ENCODE measurements at regions not wholly inside any gene's neighbourhood (a gene's known extent, or its start where the extent isn't known, plus 50 kb on each side); places are given as distances from the start of the nearest gene placed in this dataset.

GRCh38 chr5:68352166-68352565 lies 136.6 kb downstream of the PIK3R1 start:
- no peak for DNase-seq
- no peaks in the 10 kb centered on the region for H3K27me3 Mint-ChIP-seq
- H3K9me3 Mint-ChIP-seq: peaks cover 7% of the 10 kb centered on the region
- CTCF ChIA-PET: no interaction called here
- H3K27ac Mint-ChIP-seq: no peak overlapping the region
- no peaks in the 10 kb centered on the region for H3K36me3 Mint-ChIP-seq (ENCODE audit: low read depth)
- POLR2A ChIA-PET: no interaction called here
- no peak overlapping the region for H3K4me3 Mint-ChIP-seq
- H3K4me1 Mint-ChIP-seq: peaks cover 5% of the 10 kb centered on the region

GRCh38 chr5:68353605-68354004 lies 138.0 kb downstream of the PIK3R1 start:
- Mint-ChIP-seq H3K4me1 (peaks cover 2% of the 10 kb centered on the region), H3K9me3 (no peaks in the 10 kb centered on the region), H3K27ac (no peak overlapping the region), H3K27me3 (no peaks in the 10 kb centered on the region), H3K4me3 (no peak overlapping the region), H3K36me3 (ENCODE audit: low read depth) (no peaks in the 10 kb centered on the region)
- CTCF ChIA-PET: no interaction called here
- POLR2A ChIA-PET: no interaction called here
- DNase-seq: no peak

DNA sequence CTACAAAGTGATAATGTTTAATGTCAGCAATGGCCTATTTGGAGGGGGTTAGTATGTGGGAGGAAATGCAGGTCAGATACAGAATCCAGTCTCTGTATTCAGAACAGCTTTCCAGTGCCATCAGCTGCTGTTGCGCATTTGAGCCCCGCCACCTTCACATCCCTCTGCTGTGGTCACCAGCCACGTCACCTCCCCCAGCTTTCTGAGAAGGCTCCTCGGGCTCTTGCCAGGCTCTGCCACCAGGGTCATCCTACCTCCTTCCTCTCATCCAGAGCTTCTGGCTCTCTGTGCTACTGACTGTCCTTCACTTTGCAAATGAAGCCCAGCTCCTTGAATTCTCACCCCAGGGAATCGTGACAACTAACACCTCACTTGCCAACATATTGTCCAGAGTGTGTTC lies 138.8 kb downstream of the PIK3R1 start:
- POLR2A ChIA-PET: no interaction called here
- CTCF ChIA-PET: no interaction called here

GRCh38 chr5:68356216-68356615 lies 140.7 kb downstream of the PIK3R1 start:
- DNase-seq: no peak
- Mint-ChIP-seq H3K36me3 (ENCODE audit: low read depth) (no peaks in the 10 kb centered on the region), H3K4me1 (peaks cover 2% of the 10 kb centered on the region), H3K4me3 (no peak overlapping the region), H3K27me3 (no peaks in the 10 kb centered on the region), H3K9me3 (no peaks in the 10 kb centered on the region), H3K27ac (no peak overlapping the region)
- CTCF ChIA-PET: no interaction called here
- POLR2A ChIA-PET: no interaction called here

More for the DNA sequence above, 138.8 kb downstream of the PIK3R1 start:
- Mint-ChIP-seq H3K27me3 (no peaks in the 10 kb centered on the region), H3K9me3 (no peaks in the 10 kb centered on the region), H3K4me1 (peaks cover 2% of the 10 kb centered on the region), H3K27ac (peak overlapping the region; percentile 42), H3K4me3 (no peak overlapping the region), H3K36me3 (ENCODE audit: low read depth) (no peaks in the 10 kb centered on the region)
- no peak for DNase-seq

- Mint-ChIP-seq H3K27me3 (no peaks in the 10 kb centered on the region), H3K4me1 (peaks cover 2% of the 10 kb centered on the region), H3K4me3 (no peak overlapping the region), H3K36me3 (ENCODE audit: low read depth) (no peaks in the 10 kb centered on the region), H3K27ac (no peak overlapping the region), H3K9me3 (no peaks in the 10 kb centered on the region)
- no peak for DNase-seq
- CTCF ChIA-PET: no interaction called here
- POLR2A ChIA-PET: no interaction called here
Observed at GRCh38 chr5:68356623-68357022, 141.1 kb downstream of the PIK3R1 start.

- CTCF ChIA-PET: interaction anchor here (0.6 to 1.8 kb wide), 3 partner anchors 11 to 66 kb away, joined by 3 to 5 read pairs (median 3); no protein-coding TSS in a partner anchor
- H3K27ac Mint-ChIP-seq: no peak overlapping the region
- peaks cover 2% of the 10 kb centered on the region for H3K27me3 Mint-ChIP-seq
- POLR2A ChIA-PET: no interaction called here
- peaks cover 6% of the 10 kb centered on the region for H3K9me3 Mint-ChIP-seq
- no peaks in the 10 kb centered on the region for H3K4me1 Mint-ChIP-seq
- DNase-seq: no peak
- H3K36me3 Mint-ChIP-seq (ENCODE audit: low read depth): peaks cover 3% of the 10 kb centered on the region
- H3K4me3 Mint-ChIP-seq: no peak overlapping the region
Observed at GRCh38 chr5:68359699-68360098, 144.1 kb downstream of the PIK3R1 start.

- Mint-ChIP-seq H3K9me3 (peaks cover 6% of the 10 kb centered on the region), H3K4me3 (no peak overlapping the region), H3K27me3 (peaks cover 2% of the 10 kb centered on the region), H3K27ac (no peak overlapping the region), H3K36me3 (ENCODE audit: low read depth) (peaks cover 5% of the 10 kb centered on the region), H3K4me1 (peaks cover 5% of the 10 kb centered on the region)
- ChIA-PET CTCF (interaction anchor here (0.6 kb wide), 1 partner anchor 75 kb away, joined by 3 read pairs; no protein-coding TSS in a partner anchor), POLR2A (no interaction called here)
- DNase-seq: no peak
Observed at GRCh38 chr5:68362331-68362730, 146.8 kb downstream of the PIK3R1 start.

DNA sequence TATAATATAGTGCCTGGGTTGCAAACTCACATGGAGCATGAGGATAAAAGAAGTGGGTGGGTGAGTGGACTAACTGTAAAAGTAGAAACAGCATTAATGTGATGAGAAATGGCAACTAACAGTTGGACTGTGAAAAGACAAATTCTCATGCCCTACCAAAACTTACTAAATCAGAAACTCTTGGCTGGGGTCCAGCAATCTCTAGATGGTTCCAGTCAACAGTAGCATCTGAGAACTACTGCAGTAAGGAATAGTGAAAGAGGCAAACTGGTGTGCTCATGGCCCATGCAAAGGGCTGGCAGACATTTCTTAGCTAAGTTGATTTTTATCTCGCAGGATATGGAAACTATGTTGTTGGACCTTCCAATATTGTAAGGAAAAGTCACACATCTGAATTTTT lies 150.3 kb downstream of the PIK3R1 start:
- CTCF ChIA-PET: interaction anchor here (0.8 kb wide), 1 partner anchor 14 kb away, joined by 3 read pairs; no protein-coding TSS in a partner anchor
- Mint-ChIP-seq H3K9me3 (peaks cover 11% of the 10 kb centered on the region), H3K36me3 (ENCODE audit: low read depth) (peaks cover 14% of the 10 kb centered on the region), H3K4me1 (peaks cover 34% of the 10 kb centered on the region), H3K4me3 (no peak overlapping the region), H3K27me3 (peaks cover 2% of the 10 kb centered on the region), H3K27ac (no peak overlapping the region)
- POLR2A ChIA-PET: no interaction called here
- no peak for DNase-seq

DNA sequence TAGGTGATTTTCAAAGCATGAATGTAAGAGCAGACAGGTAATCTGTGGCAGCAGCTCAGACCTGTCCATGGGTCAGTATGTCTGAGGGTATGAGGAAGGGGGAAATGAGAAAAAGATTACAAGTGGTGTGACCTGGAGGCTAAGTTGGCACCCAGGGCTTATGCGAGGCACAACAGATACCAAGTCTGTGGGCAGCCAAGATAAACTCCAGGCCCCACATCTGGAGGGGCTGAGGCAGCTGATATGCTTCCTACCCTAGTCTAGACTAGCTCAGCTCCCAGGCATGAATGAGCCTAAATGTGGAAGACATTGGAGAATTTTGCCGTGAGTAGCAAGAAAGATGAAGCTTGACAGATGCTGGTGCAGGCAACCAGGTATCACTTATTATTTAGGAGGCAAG lies 151.7 kb downstream of the PIK3R1 start:
- no peak overlapping the region for H3K4me3 Mint-ChIP-seq
- ChIA-PET POLR2A (no interaction called here), CTCF (interaction anchor here (1.2 to 2.1 kb wide), 3 partner anchors 11 to 33 kb away, joined by 3 to 7 read pairs (median 7); no protein-coding TSS in a partner anchor)
- peaks cover 17% of the 10 kb centered on the region for H3K36me3 Mint-ChIP-seq (ENCODE audit: low read depth)
- H3K27ac Mint-ChIP-seq: no peak overlapping the region
- H3K9me3 Mint-ChIP-seq: peaks cover 18% of the 10 kb centered on the region
- DNase-seq: no peak
- peaks cover 43% of the 10 kb centered on the region for H3K4me1 Mint-ChIP-seq
- no peaks in the 10 kb centered on the region for H3K27me3 Mint-ChIP-seq

GRCh38 chr5:68367717-68368116 lies 152.2 kb downstream of the PIK3R1 start:
- H3K27ac Mint-ChIP-seq: peak overlapping the region; percentile 33
- H3K4me1 Mint-ChIP-seq: peaks cover 44% of the 10 kb centered on the region
- H3K4me3 Mint-ChIP-seq: no peak overlapping the region
- H3K27me3 Mint-ChIP-seq: no peaks in the 10 kb centered on the region
- ChIA-PET POLR2A (no interaction called here), CTCF (interaction anchor here (1.2 to 2.1 kb wide), 3 partner anchors 10 to 32 kb away, joined by 3 to 7 read pairs (median 7); no protein-coding TSS in a partner anchor)
- peaks cover 16% of the 10 kb centered on the region for H3K9me3 Mint-ChIP-seq
- DNase-seq: no peak
- H3K36me3 Mint-ChIP-seq (ENCODE audit: low read depth): peaks cover 17% of the 10 kb centered on the region

GRCh38 chr5:68368311-68369022 lies 152.9 kb downstream of the PIK3R1 start:
- Mint-ChIP-seq H3K4me1 (peaks cover 44% of the 10 kb centered on the region), H3K27me3 (no peaks in the 10 kb centered on the region), H3K27ac (peak overlapping the region; percentile 89), H3K36me3 (ENCODE audit: low read depth) (peaks cover 16% of the 10 kb centered on the region), H3K9me3 (peaks cover 17% of the 10 kb centered on the region), H3K4me3 (no peak overlapping the region)
- ChIA-PET POLR2A (no interaction called here), CTCF (interaction anchor here (0.6 to 2.1 kb wide), 4 partner anchors 10 to 407 kb away, joined by 3 to 7 read pairs (median 6); no protein-coding TSS in a partner anchor)
- DNase-seq: no peak

DNA sequence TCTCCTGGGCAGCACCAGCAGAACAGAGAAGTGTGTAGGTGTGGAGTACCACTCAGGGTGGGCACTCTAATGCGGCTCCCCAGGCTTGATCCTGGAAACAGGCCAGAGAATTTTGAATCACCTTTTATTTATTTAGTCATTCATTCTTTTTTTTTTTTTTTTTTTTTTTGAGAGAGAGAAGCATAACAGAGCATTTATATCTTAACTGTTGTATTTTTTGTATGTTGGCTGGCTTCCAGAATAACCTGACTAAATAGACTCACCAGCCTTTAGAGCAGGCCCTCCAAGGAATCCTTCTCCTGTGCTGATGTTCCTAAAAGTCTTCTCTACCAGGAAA lies 153.4 kb downstream of the PIK3R1 start:
- peaks cover 15% of the 10 kb centered on the region for H3K36me3 Mint-ChIP-seq (ENCODE audit: low read depth)
- peaks cover 16% of the 10 kb centered on the region for H3K9me3 Mint-ChIP-seq
- no peak for DNase-seq
- CTCF ChIA-PET: interaction anchor here (0.6 kb wide), 1 partner anchor 407 kb away, joined by 4 read pairs; no protein-coding TSS in a partner anchor
- POLR2A ChIA-PET: no interaction called here
- no peak overlapping the region for H3K4me3 Mint-ChIP-seq
- no peaks in the 10 kb centered on the region for H3K27me3 Mint-ChIP-seq
- peak overlapping the region; percentile 89 for H3K27ac Mint-ChIP-seq
- peaks cover 44% of the 10 kb centered on the region for H3K4me1 Mint-ChIP-seq

- Mint-ChIP-seq H3K9me3 (peaks cover 16% of the 10 kb centered on the region), H3K27ac (peak overlapping the region; percentile 89), H3K4me1 (peaks cover 44% of the 10 kb centered on the region), H3K27me3 (no peaks in the 10 kb centered on the region), H3K36me3 (ENCODE audit: low read depth) (peaks cover 15% of the 10 kb centered on the region), H3K4me3 (peak overlapping the region; percentile 55)
- ChIA-PET POLR2A (no interaction called here), CTCF (interaction anchor here (1.2 to 1.5 kb wide), 2 partner anchors 9 to 11 kb away, joined by 4 read pairs; no protein-coding TSS in a partner anchor)
- DNase-seq: peak; percentile 83
Observed at GRCh38 chr5:68369457-68370125, 154.0 kb downstream of the PIK3R1 start.

Data from activated CD4-positive, alpha-beta T cell treated with anti-CD3 and anti-CD28 coated beads, Interleukin-2, amount 10 ng/mL, durations not matched to agents 7 days and 5 days (primary cell).